ENCODE measurements at regions not wholly inside any gene's neighbourhood (a gene's known extent, or its start where the extent isn't known, plus 50 kb on each side); places are given as distances from the start of the nearest gene placed in this dataset.
"Not testable (repeated sequence)": the region's sequence is repeated elsewhere in the genome, so short reads cannot be mapped to it uniquely, and the experiment has no call there.

DNA sequence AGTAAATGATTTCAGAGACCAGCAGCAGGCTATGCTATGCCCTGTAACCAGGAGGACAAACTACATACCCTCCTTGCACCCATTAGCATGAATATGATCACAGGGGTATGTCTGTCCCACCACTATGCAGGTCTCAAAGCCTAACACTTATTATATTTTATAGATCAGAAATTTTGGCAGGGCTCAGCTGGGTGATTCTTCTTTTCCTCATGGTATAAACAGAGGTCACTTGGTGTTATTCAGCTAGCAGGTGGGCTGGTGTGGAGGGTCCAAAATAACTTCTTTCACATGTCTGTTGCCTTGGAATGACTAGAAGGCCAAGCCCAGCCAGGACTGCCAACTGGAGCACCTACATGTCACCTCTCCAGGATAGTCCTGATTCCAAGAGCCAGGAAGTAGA, 252.9 kb downstream of the ARHGAP12 start:
- TF ChIP-seq CTCF (IDR thresholded peaks at IDR 0.05) (no peak), POLR2A (IDR thresholded peaks at IDR 0.05) (no peak)
- no peak for DNase-seq
- H3K27me3 ChIP-seq: no peaks in the 10 kb centered on the region
- intact Hi-C loops (cut with DNase I): no loop called here
- no peak overlapping the region for H3K4me3 ChIP-seq
- no peak for ATAC-seq
- H3K27ac ChIP-seq: no peak overlapping the region
- no peaks in the 10 kb centered on the region for H3K4me1 ChIP-seq
- no peaks in the 10 kb centered on the region for H3K36me3 ChIP-seq (replicated peaks in 1 of 2; ENCODE audit: insufficient read depth in 1 of 2, low read depth in 2 of 2)
- peaks cover 0 to 19% (median 0%) of the 10 kb centered on the region in 3 donors for H3K9me3 ChIP-seq

DNA sequence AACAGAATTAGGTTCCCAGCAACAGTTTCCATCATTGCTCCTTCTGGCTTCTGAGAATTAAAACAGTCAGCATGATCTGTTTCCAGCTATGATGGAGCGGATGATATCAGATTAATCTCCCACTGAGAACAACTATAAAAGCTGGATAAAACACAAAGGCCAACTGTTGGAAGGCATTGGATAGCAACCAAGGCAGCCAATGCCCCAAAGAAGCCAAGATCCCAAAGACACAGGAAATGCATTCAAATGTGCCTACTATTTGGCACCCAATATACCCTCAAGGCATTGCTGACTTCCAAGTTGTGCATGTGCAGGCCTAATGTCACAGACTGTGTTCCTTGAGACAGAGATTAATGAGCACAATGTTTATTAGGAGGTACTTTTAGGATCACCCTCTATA, 259.3 kb downstream of the ARHGAP12 start:
- Histone ChIP-seq H3K36me3 (replicated peaks in 1 of 2; ENCODE audit: insufficient read depth in 1 of 2, low read depth in 2 of 2) (no peaks in the 10 kb centered on the region), H3K27me3 (no peaks in the 10 kb centered on the region), H3K4me3 (no peak overlapping the region), H3K9me3 (no peaks in the 10 kb centered on the region), H3K27ac (no peak overlapping the region), H3K4me1 (peaks cover 7% of the 10 kb centered on the region)
- ATAC-seq: no peak
- TF ChIP-seq POLR2A (IDR thresholded peaks at IDR 0.05) (no peak), CTCF (IDR thresholded peaks at IDR 0.05) (no peak)
- no peak for DNase-seq
- WGBS, 2 donors: 95 to 96% methylated on average over 1 of the region's 1 CpG
- intact Hi-C loops (cut with DNase I): no loop called here

DNA sequence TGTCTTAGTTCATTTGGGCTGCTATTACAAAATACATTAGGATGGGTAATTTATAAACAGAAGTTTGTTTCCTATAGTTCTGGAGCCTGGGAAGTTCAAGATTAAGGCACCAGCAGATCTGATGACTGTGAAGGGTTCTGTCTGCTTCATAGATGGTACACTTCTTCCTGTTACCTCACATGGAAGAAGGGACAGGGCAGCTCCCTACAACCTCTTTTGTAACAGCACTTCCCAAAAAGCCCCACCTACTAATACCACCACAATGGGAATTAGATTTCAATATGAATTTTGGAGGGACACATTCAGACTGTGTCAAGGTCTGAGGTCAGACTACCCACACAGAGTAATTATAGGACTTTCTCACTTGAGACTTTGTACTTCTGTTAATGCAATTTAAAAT, 260.3 kb downstream of the ARHGAP12 start:
- Histone ChIP-seq H3K36me3 (replicated peaks in 1 of 2; ENCODE audit: insufficient read depth in 1 of 2, low read depth in 2 of 2) (no peaks in the 10 kb centered on the region), H3K27ac (no peak overlapping the region), H3K9me3 (no peaks in the 10 kb centered on the region), H3K4me3 (no peak overlapping the region), H3K27me3 (no peaks in the 10 kb centered on the region), H3K4me1 (peaks cover 7% of the 10 kb centered on the region)
- TF ChIP-seq POLR2A (IDR thresholded peaks at IDR 0.05) (no peak), CTCF (IDR thresholded peaks at IDR 0.05) (no peak)
- intact Hi-C loops (cut with DNase I): no loop called here
- ATAC-seq (no peak), DNase-seq (no peak)

- DNase-seq; H3K27me3 ChIP-seq; H3K9me3 ChIP-seq; H3K36me3 ChIP-seq (replicated peaks in 1 of 2; ENCODE audit: insufficient read depth in 1 of 2, low read depth in 2 of 2); H3K4me3 ChIP-seq; H3K27ac ChIP-seq; ATAC-seq; intact Hi-C loops (cut with DNase I); H3K4me1 ChIP-seq: not testable (repeated sequence)
- 88 to 95% methylated on average over 3 of the region's 3 CpGs for WGBS, 2 donors
These were observed 262.8 kb downstream of the ARHGAP12 start for GRCh38 chr10:31665764-31666279.

DNA sequence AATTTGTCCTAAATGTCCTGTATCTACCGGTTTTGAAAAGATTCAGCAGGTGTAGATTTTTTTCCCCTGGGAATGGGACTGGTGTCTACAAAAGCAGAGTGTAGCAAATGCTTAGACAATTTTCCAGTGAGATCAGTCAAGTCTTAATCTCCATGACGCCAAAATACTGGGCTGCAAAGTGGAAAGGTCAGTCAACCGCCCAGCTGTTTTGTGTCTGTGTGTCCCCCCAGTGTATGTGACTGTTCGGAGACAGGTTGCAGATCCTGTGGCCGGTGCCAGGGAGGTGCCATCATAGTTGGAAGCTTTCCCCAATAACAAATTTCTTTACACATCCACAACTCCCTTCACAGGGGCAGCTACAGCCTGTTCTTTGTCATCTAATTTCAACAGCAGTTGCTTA, 263.8 kb downstream of the ARHGAP12 start:
- ATAC-seq (no peak), DNase-seq (no peak)
- intact Hi-C loops (cut with DNase I): no loop called here
- Histone ChIP-seq H3K9me3 (no peaks in the 10 kb centered on the region), H3K4me1 (peaks cover 7% of the 10 kb centered on the region), H3K4me3 (no peak overlapping the region), H3K27ac (no peak overlapping the region), H3K36me3 (replicated peaks in 1 of 2; ENCODE audit: insufficient read depth in 1 of 2, low read depth in 2 of 2) (no peaks in the 10 kb centered on the region), H3K27me3 (no peaks in the 10 kb centered on the region)
- 37 to 51% methylated on average over 5 of the region's 5 CpGs for WGBS, 2 donors
- TF ChIP-seq CTCF (IDR thresholded peaks at IDR 0.05) (no peak), POLR2A (IDR thresholded peaks at IDR 0.05) (no peak)

- 92% methylated on average over 9 of the region's 9 CpGs for WGBS, 2 donors
- H3K27me3 ChIP-seq; H3K9me3 ChIP-seq; H3K4me3 ChIP-seq; DNase-seq; H3K4me1 ChIP-seq; intact Hi-C loops (cut with DNase I); ATAC-seq; H3K27ac ChIP-seq; H3K36me3 ChIP-seq (replicated peaks in 1 of 2; ENCODE audit: insufficient read depth in 1 of 2, low read depth in 2 of 2): not testable (repeated sequence)
These were observed 264.6 kb downstream of the ARHGAP12 start for GRCh38 chr10:31664071-31664470.

Data from body of pancreas (tissue), 4 donors.